T47D (cell line): ENCODE measurements at regions not wholly inside any gene's neighbourhood (a gene's known extent, or its start where the extent isn't known, plus 50 kb on each side); places are given as distances from the start of the nearest gene placed in this dataset.
"Not testable (repeated sequence)": the region's sequence is repeated elsewhere in the genome, so short reads cannot be mapped to it uniquely, and the experiment has no call there.

ENCODE experiments used
- DNase-seq, 2 experiments: peaks; one replicate each; pipeline versions ENCODE4 v3.0.0 to v3.0.0-alpha.2; 2011 to 2012; ENCODE audit warnings: low read depth in 1 of 2, low spot score in 1 of 2
- JUND ChIP-seq: IDR thresholded peaks from 2 replicates; pipeline ENCODE4 v1.6.1; 2012; ENCODE audit warnings: low read depth
- in situ Hi-C: cut with HindIII; loops from 2 replicates; pipeline ENCODE4 v1.10.0; 2016; ENCODE audit warnings: low sequenced_read_pairs, low pct_unique_long_range_greater_than_20kb

- in situ Hi-C loops, result no loop called here
- DNase-seq, result no peak
- no peak for TF ChIP-seq JUND
Observed at GRCh38 chr12:107586256-107586970, 99.2 kb upstream of the PWP1 start.

- TF ChIP-seq JUND, result no peak
- in situ Hi-C loops, result no loop called here
- no peak for DNase-seq
Observed at GRCh38 chr12:107590413-107590812, 95.2 kb upstream of the PWP1 start.

GRCh38 chr12:107590814-107591375, 94.7 kb upstream of the PWP1 start:
- in situ Hi-C loops, result no loop called here
- no peak for TF ChIP-seq JUND
- no peak for DNase-seq

- TF ChIP-seq JUND, result no peak
- peak in 1 of 2 experiments; percentile 79 for DNase-seq
- in situ Hi-C loops, result no loop called here
Observed at GRCh38 chr12:107593713-107594381, 91.8 kb upstream of the PWP1 start.

- in situ Hi-C loops, result no loop called here
- TF ChIP-seq JUND, result no peak
Observed at GRCh38 chr12:107594995-107595394, 90.6 kb upstream of the PWP1 start.

GRCh38 chr12:107597695-107598410, 87.7 kb upstream of the PWP1 start:
- TF ChIP-seq JUND, result no peak
- no peak for DNase-seq
- in situ Hi-C loops, result no loop called here

More at GRCh38 chr12:107594995-107595394, 90.6 kb upstream of the PWP1 start:
- no peak for DNase-seq

- in situ Hi-C loops, result no loop called here
- no peak for TF ChIP-seq JUND
- DNase-seq, result no peak
Observed at GRCh38 chr12:107598906-107599305, 86.7 kb upstream of the PWP1 start.

GRCh38 chr12:107600581-107601144, 84.9 kb upstream of the PWP1 start:
- DNase-seq, result no peak
- in situ Hi-C loops, result no loop called here
- TF ChIP-seq JUND, result no peak

GRCh38 chr12:107602446-107602845, 83.2 kb upstream of the PWP1 start:
- no peak for TF ChIP-seq JUND
- no peak for DNase-seq
- in situ Hi-C loops, result no loop called here

GRCh38 chr12:107605293-107605692, 80.3 kb upstream of the PWP1 start:
- in situ Hi-C loops, result no loop called here
- TF ChIP-seq JUND, result no peak
- DNase-seq, result no peak

GRCh38 chr12:107607464-107608392, 77.9 kb upstream of the PWP1 start:
- in situ Hi-C loops, result no loop called here
- TF ChIP-seq JUND, result no peak
- DNase-seq, result peak; percentile 83

GRCh38 chr12:107608779-107609178, 76.8 kb upstream of the PWP1 start:
- DNase-seq, in situ Hi-C loops: not testable (repeated sequence)
